ENCODE measurements at regions not wholly inside any gene's neighbourhood (a gene's known extent, or its start where the extent isn't known, plus 50 kb on each side); places are given as distances from the start of the nearest gene placed in this dataset.

DNA sequence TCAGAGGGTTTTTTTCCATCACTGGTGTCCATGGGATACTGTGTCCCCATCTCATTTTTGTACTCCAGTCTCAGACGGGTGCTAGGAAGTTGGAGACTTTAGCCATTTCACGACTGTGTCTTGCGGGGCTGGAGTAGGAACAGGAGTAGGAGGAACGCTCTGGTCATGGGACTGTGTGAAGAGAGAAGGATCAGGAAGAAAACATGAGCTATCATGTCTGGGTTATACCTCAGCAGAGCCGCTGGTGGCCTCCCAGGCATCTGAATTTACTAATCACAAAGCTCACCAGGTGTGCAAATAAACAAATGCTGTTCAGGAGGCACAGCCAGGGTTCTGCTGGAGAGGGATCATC, 225.4 kb downstream of the SEC14L1 start:
- no peak for FAIRE-seq

GRCh38 chr17:77366558-77367245, 225.9 kb downstream of the SEC14L1 start:
- FAIRE-seq, result no peak

DNA sequence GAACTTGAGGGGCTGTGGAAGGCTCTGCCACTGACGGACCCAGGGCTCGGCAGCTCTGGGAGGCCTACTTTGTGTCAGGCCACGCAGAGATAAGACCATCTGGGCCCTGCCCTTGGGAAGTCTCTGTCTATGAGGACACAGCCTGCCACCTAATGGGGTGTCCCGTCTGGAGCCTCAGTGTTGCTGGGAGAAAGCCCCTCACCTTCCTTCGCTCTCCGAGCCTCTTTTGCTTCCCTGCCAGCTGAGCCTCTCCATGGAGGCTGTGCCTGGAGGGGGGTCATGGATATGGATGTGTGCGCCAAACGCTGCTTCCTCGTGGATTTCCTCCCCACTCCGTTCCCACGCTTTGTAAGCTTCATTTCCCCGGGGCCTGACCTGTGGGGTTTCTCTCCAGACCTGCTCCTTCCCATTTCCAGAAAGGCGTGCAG, 228.8 kb downstream of the SEC14L1 start:
- FAIRE-seq, result no peak

GRCh38 chr17:77370586-77370985, 229.8 kb downstream of the SEC14L1 start:
- no peak for FAIRE-seq

DNA sequence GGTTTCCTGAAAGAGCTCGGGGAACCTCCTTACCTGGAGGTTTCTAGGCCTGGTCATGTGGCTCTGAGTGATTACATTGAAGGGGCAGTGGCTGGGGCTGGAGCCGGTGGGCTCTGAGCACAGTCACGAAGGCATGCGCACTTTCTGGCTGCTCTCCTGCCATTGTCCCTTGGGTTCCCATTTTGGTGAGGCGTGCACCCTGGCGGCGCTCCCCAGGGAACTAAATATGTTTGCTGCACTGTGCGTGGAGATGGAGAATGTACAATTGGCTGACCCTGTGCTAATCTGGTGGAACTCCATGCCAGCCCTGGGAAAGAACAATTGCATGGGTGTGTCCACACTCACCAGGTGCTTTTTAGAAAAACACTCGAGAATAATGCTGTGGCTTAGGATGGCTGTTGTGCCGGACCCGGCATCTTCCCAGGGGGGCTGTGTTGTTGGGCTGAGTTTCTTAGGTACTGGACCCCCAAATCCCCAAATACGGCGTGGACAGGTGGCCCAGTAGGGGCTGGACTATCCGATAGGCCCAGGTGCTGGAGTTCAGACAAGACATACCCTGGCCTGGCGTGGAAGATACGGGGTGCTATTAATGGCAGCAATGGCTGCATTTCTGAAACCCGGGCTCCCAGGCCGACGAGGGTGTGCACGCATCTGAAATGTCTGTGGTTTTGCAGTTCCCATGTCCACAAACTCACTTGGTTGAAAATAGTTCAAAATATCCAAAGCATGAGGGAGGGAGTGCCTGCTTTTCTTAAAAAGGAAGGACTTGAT, 230.5 kb downstream of the SEC14L1 start:
- no peak for FAIRE-seq

DNA sequence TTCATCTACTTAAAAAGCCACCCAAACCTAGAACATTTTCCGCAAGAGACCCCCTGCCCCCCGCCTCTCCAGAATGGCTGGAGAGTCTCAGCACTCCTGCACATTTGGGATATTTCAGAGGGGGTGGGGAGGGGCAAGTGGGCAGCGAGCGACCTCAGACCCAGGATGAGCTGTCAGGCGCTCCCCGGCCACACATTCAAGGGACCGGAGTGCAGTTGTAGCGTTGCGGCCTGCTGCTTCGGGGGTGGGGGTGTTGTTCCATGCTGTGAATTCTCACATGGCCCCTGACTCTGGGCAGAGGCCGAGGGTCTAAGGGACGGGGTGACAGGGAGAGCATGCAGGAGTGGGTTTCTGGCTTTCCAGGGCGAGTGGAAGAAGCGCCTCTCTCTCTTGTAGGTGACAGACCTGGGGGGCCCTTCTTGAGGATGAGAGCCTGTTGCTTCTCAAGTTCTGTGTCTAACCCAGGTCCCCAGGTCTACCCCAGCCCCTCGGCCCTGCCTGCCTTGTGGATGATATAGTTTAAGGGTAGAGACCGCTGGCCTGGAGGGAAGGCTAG, 231.2 kb downstream of the SEC14L1 start:
- no peak for FAIRE-seq

DNA sequence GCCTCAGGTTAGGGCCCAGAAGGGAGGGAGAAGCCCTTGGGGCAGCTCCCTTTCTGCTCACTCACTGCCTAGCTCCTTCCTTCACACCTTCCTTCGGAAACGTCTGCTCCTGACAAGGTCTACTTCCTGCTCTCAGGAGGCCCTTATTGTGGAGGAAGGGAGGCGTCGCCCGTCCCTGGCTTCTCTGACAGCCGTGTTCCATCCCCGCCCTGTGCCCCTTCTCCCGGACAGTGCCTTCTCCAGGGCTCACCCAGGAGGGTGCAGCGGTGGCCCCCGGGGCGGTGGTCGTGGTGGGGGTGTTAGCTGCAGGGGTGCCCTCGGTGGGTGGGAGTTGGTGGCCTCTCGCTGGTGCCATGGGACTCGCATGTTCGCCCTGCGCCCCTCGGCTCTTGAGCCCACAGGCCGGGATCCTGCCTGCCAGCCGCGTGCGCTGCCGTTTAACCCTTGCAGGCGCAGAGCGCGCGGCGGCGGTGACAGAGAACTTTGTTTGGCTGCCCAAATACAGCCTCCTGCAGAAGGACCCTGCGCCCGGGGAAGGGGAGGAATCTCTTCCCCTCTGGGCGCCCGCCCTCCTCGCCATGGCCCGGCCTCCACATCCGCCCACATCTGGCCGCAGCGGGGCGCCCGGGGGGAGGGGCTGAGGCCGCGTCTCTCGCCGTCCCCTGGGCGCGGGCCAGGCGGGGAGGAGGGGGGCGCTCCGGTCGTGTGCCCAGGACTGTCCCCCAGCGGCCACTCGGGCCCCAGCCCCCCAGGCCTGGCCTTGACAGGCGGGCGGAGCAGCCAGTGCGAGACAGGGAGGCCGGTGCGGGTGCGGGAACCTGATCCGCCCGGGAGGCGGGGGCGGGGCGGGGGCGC, 231.9 kb downstream of the SEC14L1 start:
- FAIRE-seq, result no peak

DNA sequence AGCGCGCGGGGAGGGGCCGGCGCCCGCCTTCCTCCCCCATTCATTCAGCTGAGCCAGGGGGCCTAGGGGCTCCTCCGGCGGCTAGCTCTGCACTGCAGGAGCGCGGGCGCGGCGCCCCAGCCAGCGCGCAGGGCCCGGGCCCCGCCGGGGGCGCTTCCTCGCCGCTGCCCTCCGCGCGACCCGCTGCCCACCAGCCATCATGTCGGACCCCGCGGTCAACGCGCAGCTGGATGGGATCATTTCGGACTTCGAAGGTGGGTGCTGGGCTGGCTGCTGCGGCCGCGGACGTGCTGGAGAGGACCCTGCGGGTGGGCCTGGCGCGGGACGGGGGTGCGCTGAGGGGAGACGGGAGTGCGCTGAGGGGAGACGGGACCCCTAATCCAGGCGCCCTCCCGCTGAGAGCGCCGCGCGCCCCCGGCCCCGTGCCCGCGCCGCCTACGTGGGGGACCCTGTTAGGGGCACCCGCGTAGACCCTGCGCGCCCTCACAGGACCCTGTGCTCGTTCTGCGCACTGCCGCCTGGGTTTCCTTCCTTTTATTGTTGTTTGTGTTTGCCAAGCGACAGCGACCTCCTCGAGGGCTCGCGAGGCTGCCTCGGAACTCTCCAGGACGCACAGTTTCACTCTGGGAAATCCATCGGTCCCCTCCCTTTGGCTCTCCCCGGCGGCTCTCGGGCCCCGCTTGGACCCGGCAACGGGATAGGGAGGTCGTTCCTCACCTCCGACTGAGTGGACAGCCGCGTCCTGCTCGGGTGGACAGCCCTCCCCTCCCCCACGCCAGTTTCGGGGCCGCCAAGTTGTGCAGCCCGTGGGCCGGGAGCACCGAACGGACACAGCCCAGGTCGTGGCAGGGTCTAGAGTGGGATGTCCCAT, 232.8 kb downstream of the SEC14L1 start:
- no peak for FAIRE-seq

- no peak for FAIRE-seq
Observed at GRCh38 chr17:77374170-77374936, 233.6 kb downstream of the SEC14L1 start.

- FAIRE-seq, result no peak
Observed at GRCh38 chr17:77375108-77375916, 234.5 kb downstream of the SEC14L1 start.

DNA sequence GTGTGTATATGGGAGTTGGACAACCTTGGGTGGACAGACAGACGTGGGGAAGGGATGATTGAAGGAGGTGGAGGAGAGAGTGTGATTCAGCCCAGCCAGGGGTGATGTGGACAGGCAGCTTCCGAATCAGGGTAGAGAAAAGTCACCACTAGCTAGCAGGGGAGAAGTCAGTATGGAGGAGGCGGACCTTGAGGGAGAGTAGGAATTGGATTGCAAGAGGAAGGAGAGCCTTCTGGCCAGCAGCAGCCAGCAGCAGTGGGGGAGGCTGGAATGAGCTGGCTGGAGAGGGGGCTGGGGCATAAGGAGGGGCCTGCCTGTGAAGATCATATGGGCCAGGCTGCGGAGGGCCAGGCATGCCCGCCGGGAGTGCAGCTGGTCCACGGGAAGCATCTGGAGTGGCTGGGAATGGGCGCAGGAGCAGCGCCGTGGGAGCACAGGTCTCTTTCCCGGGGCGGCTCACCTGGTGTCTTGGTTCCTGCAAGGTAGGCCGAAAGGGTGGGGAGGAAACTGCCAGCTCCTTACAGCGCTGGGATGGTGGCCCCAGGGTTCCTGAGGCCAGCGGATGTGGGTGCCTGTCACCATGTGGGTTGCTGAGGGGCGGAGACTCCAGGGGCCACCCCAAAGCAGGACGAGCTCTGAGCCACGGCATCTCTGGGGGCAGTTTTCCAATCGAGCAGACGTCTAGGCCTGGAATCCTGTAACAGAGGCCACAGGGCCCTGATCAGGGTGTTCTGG, 235.3 kb downstream of the SEC14L1 start:
- FAIRE-seq, result no peak

- FAIRE-seq, result no peak
Observed at GRCh38 chr17:77376795-77377709, 236.3 kb downstream of the SEC14L1 start.

- no peak for FAIRE-seq
Observed at GRCh38 chr17:77377710-77378235, 237.0 kb downstream of the SEC14L1 start.

DNA sequence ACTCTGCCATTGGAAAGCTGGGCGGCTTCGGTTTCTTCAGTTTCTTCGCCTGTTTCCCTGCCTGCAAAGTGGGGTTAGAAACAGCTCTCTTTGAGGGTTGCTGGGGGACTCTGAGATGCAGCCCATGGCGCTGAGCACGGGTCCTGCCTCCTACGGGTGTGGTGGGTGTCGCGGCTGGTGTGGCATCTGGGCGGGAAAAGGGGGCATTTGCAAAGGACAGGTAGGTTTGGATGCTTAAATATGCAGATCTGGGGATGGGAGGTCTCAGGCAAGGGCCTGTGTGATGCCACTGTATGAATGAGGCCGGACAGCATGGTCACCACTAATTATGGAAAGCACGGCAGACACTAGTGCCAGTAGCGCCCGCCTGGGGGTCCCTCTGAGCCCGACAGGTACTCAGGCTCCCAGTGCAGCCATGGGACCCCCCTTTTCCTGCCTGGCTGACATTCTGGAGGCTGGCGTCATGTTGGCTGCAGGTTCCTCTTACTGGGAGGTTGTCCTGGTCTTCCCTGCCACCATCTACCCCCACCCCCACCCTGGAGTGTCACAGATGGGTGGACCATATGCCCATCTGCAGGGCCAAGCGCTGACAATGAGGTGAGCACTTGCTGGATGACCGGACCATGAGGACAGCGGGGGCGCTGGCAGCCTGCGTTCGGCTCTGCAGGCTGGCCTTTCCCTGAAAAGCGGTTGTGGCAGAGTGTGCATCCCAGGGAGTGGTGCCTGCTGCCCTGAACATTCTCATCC, 237.7 kb downstream of the SEC14L1 start:
- no peak for FAIRE-seq

GRCh38 chr17:77379065-77379428, 238.3 kb downstream of the SEC14L1 start:
- FAIRE-seq, result no peak

DNA sequence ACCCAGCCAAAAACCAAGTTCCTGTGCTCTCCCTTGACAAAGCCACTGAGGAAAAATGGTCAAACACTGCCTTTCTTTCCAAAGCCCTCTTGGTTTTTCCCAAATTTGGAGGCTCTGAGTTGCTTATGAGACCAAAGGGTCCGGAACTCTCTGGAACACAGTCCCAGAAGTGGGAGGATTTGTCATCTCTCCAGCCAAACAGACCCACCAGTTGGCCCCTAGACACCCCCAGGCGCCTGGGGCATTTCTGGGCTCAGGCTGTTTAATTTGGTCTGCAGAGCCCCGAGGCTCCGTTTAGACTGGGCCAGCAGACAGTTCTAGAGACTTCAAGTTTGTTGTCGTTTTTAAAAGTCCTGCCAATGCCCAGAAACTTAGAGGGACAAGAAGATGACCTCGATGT, 239.1 kb downstream of the SEC14L1 start:
- FAIRE-seq, result no peak

DNA sequence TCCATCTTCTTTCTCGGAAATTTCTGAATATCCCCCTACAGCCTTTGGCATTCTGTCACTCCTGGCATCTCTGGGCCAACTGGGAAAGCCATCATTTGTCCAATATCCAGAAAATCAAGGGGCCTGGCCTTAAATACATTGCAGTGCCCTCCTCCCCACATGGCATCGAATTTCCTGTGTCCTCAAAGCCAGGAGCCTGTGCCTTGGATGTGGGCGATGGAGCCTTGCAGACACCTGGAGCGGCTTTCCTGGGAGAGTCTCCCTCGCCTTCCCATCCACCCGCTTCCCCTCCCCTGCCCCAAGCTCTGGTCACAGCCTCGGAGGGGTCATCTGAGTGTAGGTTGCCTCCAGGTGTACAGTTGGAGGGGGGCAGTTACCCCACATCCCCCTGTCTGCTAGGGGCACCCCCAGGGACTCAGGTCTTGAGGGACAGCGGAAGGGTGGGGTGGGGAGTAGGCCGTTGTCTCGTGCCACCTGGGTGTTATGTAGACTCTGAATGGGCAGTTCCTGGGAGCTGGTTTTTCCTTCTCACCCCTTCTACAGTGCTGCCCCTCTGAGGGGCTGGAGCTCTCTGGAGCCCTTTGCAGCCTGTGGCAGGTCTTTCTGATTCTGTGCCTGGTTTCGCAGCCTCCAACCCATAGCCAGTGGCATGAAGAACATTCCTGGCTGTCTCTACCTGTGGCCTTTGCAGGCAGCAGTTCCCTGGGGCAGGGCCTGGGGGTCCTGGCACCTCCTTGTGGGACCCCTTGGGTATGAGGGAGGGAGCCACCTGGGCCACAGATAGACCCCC, 239.8 kb downstream of the SEC14L1 start:
- FAIRE-seq, result no peak

All from colon (tissue), 2 donors.